Ramos (cell line): ENCODE measurements at regions not wholly inside any gene's neighbourhood (a gene's known extent, or its start where the extent isn't known, plus 50 kb on each side); places are given as distances from the start of the nearest gene placed in this dataset.

Source experiments
- in situ Hi-C: fragments of 300-500 bp; cut with MboI; formaldehyde crosslinking; loops from one replicate; pipeline ENCODE4 v1.14.3; 2022; ENCODE audit warnings: low sequenced_read_pairs; ENCODE audit not compliant: unreplicated experiment

DNA sequence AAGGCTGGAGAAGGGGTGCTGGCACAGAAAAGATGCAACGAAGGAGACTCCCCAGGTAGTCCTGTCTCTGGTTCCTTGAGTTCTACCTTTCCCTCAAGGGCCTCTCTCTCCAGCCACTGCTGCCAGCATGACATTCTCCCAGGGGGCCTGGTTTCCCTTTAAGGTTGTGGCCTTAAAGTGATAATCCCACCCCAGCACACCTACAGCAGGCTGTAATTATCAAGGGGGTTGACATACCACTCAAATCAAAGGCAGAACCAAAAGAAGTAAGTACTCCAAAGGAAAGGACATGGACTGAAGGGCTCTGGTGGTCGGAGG lies 84.7 kb upstream of the KCNK12 start:
- in situ Hi-C loops = no loop called here

DNA sequence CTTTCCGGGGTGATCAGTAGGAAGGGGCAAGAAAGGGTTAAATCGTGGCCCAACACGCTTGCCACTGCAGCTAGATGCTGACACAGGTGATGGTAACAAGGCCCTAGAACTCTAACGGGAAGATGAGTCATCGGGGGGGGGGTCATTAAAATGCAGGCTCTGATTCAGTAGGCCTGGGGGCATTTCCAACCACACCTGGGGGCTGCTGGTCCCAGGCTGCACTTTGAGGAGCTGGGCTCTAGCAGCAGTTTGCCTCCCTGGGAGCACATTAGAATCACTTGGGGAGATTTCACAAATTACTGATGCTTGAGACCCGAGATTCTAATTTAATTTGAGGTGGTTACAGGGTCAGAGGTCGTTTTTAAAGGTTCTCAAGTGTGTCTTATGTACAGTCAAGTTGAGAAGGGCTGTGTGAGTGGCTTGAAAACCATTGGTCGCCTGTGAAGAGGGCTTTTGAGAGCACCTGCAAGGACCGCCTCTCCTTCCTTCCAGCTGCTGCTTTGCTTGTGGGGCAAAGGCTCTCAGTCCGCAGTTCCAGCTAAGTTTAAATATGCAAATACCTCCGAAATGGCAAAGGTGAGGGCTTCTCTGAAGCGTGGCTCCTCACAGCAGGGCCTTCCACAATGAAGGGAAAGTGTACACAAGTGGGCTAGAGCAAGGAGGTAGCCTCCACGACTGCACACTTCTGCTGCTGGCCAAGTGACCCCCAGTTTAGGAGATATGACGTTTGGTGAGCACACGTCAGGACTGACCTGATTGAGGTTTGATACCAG lies 84.2 kb upstream of the KCNK12 start:
- in situ Hi-C loops = no loop called here

DNA sequence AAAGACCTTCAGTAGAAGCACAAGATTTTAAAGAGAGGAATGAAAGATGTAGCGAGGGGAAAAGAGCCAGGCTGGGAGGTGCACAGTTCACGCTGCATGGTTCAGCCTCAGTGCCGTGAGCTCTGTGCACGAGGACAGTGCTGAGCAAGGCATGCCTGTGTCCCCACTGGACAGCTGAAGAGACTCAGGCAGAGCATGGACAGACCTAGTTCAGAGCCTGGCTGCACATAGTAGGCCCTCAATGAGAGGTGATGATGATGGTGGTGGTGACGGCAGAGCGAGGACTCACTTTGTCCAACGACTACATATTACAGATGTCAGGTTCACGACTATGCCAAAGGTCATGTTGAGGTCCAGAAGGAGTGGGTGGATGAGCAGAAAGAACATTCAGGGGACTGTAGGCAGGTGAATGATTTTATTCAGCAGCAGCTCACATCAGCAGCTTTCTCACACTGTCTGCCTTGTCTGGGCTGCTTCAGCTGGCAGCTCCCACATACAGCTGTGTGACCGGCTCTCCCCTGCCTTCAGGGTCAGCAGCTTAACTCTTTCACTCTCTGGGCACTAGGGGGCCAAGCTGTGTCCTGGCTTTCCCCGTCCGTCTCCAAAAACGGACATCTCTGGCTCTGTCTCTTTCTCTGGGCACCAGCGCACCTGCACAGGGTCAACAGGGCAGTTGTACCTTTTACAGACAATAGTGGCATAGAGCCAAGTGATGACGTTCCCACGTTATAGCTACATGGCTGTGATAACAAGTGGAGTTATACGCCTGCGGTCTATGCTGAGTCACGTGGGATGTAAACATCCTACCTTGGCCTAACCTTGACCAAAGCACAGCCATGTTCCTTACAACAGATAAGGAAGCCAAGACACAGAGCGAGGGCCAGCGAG lies 83.4 kb upstream of the KCNK12 start:
- in situ Hi-C loops = no loop called here

DNA sequence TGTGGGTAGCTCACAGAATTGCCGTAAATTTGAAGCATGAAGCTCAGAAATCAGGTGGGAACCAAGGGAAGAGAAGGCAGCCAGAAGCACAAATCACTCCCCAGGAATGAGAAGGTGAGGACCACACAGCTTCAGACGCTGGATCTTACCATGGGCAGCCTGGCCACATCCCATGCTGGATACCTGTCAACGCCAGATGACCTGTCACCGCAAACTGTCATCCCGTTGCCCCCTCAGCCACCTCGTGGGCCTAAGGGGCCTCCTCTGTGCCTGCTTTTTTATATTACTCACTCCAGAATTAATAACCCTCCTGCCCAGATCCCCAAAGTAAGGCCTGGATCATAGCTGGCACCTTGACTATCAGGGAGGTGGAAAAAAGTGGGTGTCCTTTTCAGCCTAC lies 82.3 kb upstream of the KCNK12 start:
- in situ Hi-C loops = no loop called here

DNA sequence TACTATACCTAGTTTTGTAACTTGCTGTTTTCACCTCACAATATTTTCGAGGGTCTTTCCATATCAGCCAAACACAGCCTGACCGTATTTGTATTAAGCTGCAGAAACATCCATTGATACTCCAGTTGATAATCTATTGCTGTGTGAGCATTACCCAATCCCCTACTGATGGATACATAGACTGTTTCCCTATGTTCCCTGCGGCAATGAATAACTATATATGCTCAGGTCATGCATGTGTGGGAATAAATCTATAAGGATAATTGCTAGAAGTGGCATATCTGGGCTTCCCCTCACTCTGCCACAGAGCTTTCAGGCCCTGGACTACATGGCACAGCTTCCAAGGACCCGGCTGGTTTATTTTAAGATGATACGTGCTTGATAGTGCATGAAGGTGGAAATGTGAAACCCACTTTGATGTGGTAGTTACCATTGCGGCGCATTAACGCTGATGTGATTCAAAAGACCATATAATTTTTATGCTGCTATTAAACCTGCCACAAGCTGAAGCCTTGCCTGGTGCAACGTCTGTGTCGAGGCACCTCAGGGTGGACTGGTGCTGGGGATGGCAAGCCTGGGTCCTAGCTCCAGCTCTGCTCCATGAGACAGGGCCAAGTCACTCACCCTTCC lies 81.4 kb upstream of the KCNK12 start:
- in situ Hi-C loops = no loop called here

DNA sequence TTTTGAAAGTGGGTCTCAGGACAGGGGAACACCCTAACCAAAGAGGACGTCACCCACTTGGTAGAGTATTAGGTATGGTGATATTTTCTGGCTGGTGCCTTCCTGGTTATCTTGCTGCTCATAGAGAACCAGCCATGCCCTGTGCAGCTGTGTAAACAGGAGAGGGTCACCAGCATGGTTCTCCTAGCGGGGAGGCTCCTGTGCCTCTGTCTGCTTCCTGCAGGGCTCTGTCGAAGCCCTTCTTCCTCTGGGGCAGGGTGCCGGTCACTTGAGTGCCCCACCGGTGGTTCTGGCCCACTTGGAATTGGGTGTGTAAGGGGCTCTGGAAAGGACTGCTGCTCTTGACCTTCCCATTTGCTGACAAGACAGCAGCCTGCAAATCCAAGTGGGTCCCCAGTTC lies 80.5 kb upstream of the KCNK12 start:
- in situ Hi-C loops = no loop called here

DNA sequence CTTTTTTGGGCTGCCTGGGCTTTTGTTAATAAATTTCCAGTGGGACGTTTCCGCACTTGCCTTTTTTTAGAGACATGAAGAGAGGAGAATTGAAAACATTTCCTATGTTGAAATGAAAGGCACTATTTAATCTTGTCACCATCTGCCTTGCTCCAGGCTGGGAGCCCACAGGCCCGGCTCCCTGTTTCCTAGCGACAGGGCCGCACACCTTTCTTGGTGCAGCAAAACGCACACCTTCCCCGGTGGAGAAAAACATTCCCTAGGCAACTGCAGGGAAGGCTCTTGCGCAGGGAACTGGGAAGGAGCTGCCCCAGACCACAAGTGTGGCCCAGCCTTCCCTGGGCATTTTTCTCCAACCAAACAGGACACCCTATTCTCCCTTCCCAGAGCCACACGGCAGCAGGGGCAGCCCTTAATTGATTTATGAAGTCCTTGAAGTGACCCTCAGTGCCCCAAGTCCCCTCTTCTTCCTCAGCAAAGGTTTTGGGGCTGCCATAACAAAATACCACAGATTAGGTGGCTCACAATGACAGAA lies 79.3 kb upstream of the KCNK12 start:
- in situ Hi-C loops = no loop called here

DNA sequence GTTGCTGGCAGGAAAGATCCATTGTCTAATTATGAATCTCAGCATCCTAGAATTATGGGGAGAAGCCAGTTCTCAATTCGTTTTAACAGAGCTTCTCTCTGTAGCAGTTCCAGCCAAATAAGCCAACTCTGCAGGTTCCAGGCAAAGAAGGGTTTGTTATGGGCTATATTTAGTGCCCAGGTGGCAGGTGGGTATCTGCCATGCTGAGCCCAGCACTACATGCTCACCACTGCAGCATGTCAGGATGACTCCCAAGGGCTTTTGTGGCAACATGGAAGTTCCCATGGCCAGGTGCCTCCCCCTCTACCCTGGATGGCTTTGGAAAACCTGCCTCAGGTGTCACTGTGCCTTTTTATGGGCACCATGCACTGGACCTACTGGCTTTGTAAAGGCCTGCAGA lies 74.5 kb upstream of the KCNK12 start:
- in situ Hi-C loops = no loop called here

DNA sequence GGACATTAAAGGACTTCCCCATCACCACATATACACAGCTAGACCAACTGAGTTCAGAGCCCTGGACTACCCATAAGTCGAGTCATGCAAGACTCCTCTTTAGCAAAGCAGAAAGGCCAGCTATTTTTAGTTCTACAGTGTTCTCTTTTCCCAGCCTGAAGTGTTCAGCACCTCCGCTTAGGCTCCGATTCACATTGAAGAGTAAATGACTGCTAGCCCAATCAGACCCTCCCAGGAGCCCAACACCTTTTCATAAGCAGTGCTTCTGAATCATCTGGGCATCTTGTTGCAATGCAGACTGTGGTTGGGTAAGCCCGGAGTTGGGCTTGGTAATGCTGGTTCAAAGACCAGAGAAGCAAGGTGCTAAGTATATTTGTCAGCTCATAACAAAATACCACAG lies 73.6 kb upstream of the KCNK12 start:
- in situ Hi-C loops = no loop called here

DNA sequence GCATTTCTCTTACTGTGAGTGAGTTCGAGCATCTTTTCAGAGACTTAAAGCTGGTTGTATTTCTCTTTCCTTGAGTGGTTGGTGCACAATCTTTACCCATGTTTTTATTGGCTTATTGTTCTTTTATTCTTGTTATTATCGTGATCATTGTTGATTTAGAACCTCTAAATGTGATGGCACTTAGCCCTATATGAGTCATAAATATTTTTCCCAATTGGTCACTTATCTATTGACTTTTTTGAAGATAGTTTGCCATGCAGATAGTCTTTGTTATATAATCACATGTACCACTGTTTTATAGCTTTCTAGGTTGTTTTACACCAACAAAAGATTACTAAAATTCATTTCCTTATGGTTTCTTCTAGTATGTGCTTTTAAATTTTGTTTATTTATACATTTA lies 70.6 kb upstream of the KCNK12 start:
- in situ Hi-C loops = no loop called here

DNA sequence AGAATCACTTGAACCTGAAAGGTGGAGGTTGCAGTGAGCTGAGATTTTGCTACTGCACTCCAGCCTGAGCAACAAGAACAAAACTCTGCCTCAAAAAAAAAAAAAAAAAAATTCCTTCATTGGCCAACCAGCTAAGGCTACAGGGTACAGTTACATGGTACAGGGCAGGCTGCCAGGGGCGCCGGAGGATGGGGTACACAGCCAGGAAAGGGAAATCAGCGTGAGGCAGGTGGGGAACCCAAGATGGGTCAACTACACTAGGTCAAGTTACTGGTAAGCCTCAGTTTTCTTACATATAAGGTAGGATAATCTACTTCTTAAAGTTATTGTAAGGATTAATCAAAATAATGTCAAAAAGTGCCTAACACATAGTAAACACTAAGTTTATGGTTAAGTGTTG lies 69.6 kb upstream of the KCNK12 start:
- in situ Hi-C loops = no loop called here

DNA sequence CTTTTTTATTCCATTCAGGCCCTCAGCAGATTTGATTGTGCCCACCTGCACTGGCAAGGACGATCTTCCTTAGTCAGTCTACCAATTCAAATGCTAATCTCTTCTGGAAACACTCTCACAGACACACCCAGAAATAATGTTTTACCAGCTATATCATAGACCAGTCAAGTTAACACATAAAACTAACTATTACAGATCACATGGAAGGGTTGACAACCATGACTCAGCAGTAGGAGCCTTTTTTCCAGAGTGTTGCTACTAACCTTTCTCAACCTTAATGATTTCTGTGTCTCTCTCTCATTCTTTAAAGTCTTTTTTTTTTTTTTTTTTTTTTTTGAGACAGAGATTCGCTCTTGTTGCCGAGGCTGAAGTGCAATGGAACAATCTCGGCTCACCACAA lies 68.7 kb upstream of the KCNK12 start:
- in situ Hi-C loops = no loop called here

DNA sequence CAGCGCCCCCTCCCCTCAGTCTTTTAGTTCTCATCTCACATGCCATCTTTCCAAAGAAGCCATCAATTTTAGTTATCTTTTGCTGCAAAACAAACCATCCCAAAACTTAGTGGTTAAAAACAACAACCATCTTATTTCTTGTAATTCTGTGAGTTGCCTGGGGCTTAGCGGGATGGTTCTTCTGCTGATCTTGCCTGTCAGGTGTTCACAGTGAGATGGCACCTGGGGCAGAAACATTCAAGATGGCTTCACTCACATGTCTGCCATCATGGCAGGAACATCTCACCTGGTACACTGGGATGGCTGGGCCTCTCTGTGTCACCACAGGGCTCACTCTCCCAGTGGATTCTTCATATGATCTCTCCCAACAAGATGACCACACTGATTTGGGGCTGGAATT lies 67.6 kb upstream of the KCNK12 start:
- in situ Hi-C loops = no loop called here

DNA sequence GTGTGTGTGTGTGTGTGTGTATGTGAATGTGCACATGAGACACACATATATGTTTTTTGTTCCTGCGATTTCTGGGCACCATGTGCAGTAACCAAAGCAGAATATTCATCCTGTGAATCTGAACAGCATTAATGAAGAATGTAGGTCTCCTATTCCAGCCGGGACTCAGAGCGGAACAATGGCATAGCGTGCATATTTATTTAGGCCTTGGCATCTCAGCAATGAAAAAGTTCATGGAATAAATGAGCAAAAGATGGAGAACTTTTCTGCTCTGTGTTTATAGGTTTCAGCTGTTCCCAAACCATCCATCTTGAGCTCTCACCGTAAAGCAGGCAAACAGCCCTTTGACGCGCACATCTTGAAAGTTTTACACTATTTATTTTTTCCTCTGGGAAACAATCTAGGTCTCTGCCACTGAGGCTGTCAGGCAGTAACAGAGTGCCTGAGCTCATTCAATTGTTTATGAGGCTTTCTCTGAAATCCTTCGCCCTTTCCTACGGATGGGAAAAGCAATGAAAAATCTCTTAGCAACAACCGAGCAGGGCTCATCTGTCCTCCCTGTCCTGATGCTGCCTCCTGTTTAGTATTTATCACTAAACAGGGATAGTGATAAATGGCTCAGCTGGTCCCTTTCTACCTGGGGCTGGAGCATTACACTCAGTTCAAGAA lies 65.9 kb upstream of the KCNK12 start:
- in situ Hi-C loops = no loop called here

DNA sequence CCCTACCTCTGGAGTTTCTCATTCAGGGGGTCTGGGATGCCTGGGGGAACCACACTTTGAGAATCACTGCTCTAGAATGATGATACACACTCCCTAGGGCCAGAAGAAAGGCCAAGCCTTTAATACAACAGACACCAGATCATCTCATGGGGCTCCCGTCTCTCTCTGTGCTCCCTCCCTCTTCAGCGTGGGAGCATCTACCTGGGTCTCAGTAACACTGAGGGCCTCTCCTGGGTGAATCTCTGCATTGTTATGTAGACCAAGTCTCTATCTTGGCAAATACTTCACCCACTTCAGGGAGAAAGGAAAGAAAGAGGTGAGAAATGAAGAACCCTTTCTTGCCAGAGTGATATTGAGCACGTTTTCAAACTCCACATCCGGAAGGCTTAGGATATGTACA lies 65.4 kb upstream of the KCNK12 start:
- in situ Hi-C loops = no loop called here

DNA sequence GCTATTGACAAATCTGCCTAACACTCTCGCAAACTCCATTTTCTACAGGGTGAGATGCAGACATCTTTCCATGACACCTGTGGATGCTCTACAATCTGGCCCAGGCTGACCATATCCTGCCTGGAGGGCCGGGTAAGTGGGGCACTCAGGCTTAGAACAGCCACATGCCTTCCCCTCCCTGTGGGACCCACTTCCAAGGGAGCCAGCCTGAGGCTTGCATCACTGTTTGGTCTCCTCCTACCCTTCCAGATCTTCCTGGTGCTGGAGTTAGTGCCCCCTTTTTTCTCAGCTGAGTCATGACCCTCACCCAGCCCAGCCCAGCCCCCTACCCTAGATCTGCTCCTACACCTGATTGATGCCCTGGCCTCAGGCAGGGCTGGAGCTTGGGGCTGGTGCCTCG lies 62.0 kb upstream of the KCNK12 start:
- in situ Hi-C loops = no loop called here

DNA sequence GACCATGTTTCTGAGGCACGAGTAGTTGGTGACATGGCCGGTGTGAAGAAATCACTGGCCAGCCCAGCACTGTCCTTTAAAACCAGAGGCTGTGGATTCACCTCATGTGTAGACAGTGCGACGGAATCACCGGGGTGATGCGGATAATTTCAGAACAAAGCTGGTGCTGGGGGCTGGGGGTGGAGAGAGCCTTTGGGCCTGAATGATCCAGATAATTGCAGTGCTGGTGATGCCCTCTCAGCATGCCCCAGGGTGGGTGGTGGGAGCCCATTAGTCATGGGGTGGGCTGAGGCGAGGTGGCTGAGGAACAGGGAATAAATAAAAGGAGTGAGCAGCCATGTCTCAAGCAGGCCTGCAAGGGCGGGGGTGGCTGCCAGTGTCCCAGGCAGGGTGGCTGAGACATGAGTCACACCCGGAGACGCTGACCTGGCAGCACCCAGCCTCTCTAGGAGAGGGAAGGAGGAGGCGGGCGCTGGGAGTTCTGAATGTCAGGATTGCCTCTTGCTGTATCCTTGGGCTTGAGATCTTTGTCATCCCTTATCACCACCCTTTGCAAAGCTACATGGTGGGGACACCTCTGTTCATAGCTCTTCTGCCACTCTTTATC lies 61.1 kb upstream of the KCNK12 start:
- in situ Hi-C loops = no loop called here

DNA sequence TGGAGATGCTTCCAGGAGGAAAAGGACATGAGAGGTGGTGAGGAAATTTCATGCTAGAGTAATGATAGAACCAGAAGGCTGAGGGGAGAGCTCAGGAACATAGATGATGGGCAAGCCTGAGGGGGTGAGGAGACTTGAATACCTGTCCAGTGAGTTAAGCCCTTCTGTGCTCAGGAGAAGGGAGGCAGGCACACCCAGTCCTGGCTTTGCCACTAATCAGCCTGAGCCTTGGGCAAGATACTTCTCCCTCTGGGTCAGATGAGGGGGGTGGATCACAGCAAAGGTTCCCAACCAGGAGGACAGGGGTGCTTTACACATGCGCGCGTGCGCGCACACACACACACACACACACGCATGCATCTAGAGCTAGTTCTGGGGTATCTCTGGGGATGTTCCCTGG lies 60.5 kb upstream of the KCNK12 start:
- in situ Hi-C loops = no loop called here

DNA sequence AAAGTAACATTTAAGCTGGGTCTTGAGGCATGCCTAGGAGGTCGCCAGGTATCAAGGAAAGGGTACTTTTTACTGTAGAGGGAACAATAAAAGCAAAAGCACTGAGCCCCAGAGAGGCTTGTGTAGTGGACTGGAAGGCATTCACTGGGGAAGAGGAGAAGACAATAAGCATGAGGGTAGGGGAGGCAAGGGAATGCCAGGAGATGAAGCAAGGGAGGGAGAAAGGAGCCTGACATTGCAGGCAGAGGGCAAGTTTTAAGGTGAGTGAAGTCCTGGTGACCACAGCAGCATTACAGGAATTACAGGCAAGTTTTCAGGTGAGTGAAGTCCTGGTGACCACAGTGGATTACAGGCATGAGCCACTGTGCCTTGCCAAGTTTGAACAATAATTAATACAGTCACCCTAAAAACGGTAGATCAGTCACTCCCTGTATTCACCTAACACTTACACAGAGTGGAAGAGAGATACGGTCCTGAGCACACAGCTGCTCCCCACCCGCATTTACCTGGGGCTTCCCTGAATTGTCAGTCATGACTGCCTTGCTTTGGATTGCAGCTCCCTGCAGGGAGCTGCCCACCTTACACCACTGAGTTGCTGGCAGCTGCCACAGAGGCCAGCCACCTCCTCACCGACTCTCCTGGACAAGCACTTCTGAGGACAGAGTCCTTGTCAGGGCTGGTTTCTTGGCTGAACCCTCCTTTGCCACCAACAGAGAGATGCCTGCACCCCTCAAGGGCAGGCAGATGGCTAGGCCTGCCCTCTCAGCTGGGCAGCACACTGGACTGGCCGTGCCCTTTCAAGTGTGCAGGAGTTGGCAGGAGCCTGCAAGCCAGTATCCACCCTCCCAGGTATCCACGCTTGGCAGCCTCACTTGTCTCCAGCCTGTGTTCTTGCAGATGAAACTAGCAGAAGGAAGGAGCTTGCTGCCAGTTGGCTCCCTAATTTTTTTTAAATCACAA lies 59.0 kb upstream of the KCNK12 start:
- in situ Hi-C loops = no loop called here
